ENCODE measurements at regions not wholly inside any gene's neighbourhood (a gene's known extent, or its start where the extent isn't known, plus 50 kb on each side); places are given as distances from the start of the nearest gene placed in this dataset.

- no peaks in the 10 kb centered on the region for H3K79me2 ChIP-seq (ENCODE audit: low read length)
- no peaks in the 10 kb centered on the region for H3K9me3 ChIP-seq (ENCODE audit: insufficient read depth, low read length)
- no peak overlapping the region for H3K9ac ChIP-seq (ENCODE audit: low read length)
- no peak overlapping the region for H3K27ac ChIP-seq (ENCODE audit: low read length)
- no peak overlapping the region for H3K4me3 ChIP-seq (ENCODE audit: low read length)
- no peaks in the 10 kb centered on the region for H3K4me1 ChIP-seq (ENCODE audit: low read length)
- no peaks in the 10 kb centered on the region for H3K36me3 ChIP-seq (replicated peaks; ENCODE audit: low read depth, low read length)
- no peak overlapping the region for H2AFZ ChIP-seq (ENCODE audit: low read depth, low read length)
- H3K4me2 ChIP-seq (ENCODE audit: low read length): no peak overlapping the region
- no peaks in the 10 kb centered on the region for H4K20me1 ChIP-seq (ENCODE audit: insufficient read depth, low read length)
- H3K27me3 ChIP-seq (ENCODE audit: low read depth, low read length): no peaks in the 10 kb centered on the region
- TF ChIP-seq EZH2phosphoT487 (IDR thresholded peaks at IDR 0.05; ENCODE audit: low read depth) (no peak), CTCF (IDR thresholded peaks at IDR 0.05; ENCODE audit: low read depth, low read length) (no peak)
Measured at GRCh38 chr10:128528781-128529180, 402.6 kb upstream of the MKI67 start.

GRCh38 chr10:128529225-128529624 is 403.0 kb upstream of the MKI67 start:
- no peak overlapping the region for H3K9ac ChIP-seq (ENCODE audit: low read length)
- H3K4me1 ChIP-seq (ENCODE audit: low read length): no peaks in the 10 kb centered on the region
- H3K79me2 ChIP-seq (ENCODE audit: low read length): no peaks in the 10 kb centered on the region
- no peak overlapping the region for H3K4me2 ChIP-seq (ENCODE audit: low read length)
- no peaks in the 10 kb centered on the region for H3K9me3 ChIP-seq (ENCODE audit: insufficient read depth, low read length)
- H2AFZ ChIP-seq (ENCODE audit: low read depth, low read length): no peak overlapping the region
- H4K20me1 ChIP-seq (ENCODE audit: insufficient read depth, low read length): no peaks in the 10 kb centered on the region
- no peaks in the 10 kb centered on the region for H3K36me3 ChIP-seq (replicated peaks; ENCODE audit: low read depth, low read length)
- H3K27me3 ChIP-seq (ENCODE audit: low read depth, low read length): no peaks in the 10 kb centered on the region
- no peak for TF ChIP-seq EZH2phosphoT487 (IDR thresholded peaks at IDR 0.05; ENCODE audit: low read depth)
- no peak for TF ChIP-seq CTCF (IDR thresholded peaks at IDR 0.05; ENCODE audit: low read depth, low read length)
- no peak overlapping the region for H3K27ac ChIP-seq (ENCODE audit: low read length)
- H3K4me3 ChIP-seq (ENCODE audit: low read length): no peak overlapping the region

- H3K9me3 ChIP-seq (ENCODE audit: insufficient read depth, low read length): no peaks in the 10 kb centered on the region
- H3K79me2 ChIP-seq (ENCODE audit: low read length): no peaks in the 10 kb centered on the region
- no peak overlapping the region for H3K27ac ChIP-seq (ENCODE audit: low read length)
- H3K4me2 ChIP-seq (ENCODE audit: low read length): no peak overlapping the region
- H3K9ac ChIP-seq (ENCODE audit: low read length): no peak overlapping the region
- H3K4me1 ChIP-seq (ENCODE audit: low read length): no peaks in the 10 kb centered on the region
- H3K36me3 ChIP-seq (replicated peaks; ENCODE audit: low read depth, low read length): no peaks in the 10 kb centered on the region
- H2AFZ ChIP-seq (ENCODE audit: low read depth, low read length): no peak overlapping the region
- no peak overlapping the region for H3K4me3 ChIP-seq (ENCODE audit: low read length)
- TF ChIP-seq EZH2phosphoT487 (IDR thresholded peaks at IDR 0.05; ENCODE audit: low read depth) (no peak), CTCF (IDR thresholded peaks at IDR 0.05; ENCODE audit: low read depth, low read length) (peak; percentile 45)
- H4K20me1 ChIP-seq (ENCODE audit: insufficient read depth, low read length): no peaks in the 10 kb centered on the region
- no peaks in the 10 kb centered on the region for H3K27me3 ChIP-seq (ENCODE audit: low read depth, low read length)
Measured at GRCh38 chr10:128530301-128530700, 404.1 kb upstream of the MKI67 start.

- H3K9ac ChIP-seq (ENCODE audit: low read length): no peak overlapping the region
- no peak overlapping the region for H3K27ac ChIP-seq (ENCODE audit: low read length)
- H4K20me1 ChIP-seq (ENCODE audit: insufficient read depth, low read length): no peaks in the 10 kb centered on the region
- H3K79me2 ChIP-seq (ENCODE audit: low read length): no peaks in the 10 kb centered on the region
- H3K9me3 ChIP-seq (ENCODE audit: insufficient read depth, low read length): no peaks in the 10 kb centered on the region
- no peaks in the 10 kb centered on the region for H3K27me3 ChIP-seq (ENCODE audit: low read depth, low read length)
- no peaks in the 10 kb centered on the region for H3K36me3 ChIP-seq (replicated peaks; ENCODE audit: low read depth, low read length)
- no peak for TF ChIP-seq EZH2phosphoT487 (IDR thresholded peaks at IDR 0.05; ENCODE audit: low read depth)
- H2AFZ ChIP-seq (ENCODE audit: low read depth, low read length): no peak overlapping the region
- H3K4me2 ChIP-seq (ENCODE audit: low read length): no peak overlapping the region
- no peak overlapping the region for H3K4me3 ChIP-seq (ENCODE audit: low read length)
- H3K4me1 ChIP-seq (ENCODE audit: low read length): no peaks in the 10 kb centered on the region
Measured at GRCh38 chr10:128530946-128531345, 404.7 kb upstream of the MKI67 start.

- no peak overlapping the region for H3K4me3 ChIP-seq (ENCODE audit: low read length)
- H3K36me3 ChIP-seq (replicated peaks; ENCODE audit: low read depth, low read length): no peaks in the 10 kb centered on the region
- no peak overlapping the region for H2AFZ ChIP-seq (ENCODE audit: low read depth, low read length)
- no peaks in the 10 kb centered on the region for H4K20me1 ChIP-seq (ENCODE audit: insufficient read depth, low read length)
- H3K27me3 ChIP-seq (ENCODE audit: low read depth, low read length): no peaks in the 10 kb centered on the region
- no peaks in the 10 kb centered on the region for H3K79me2 ChIP-seq (ENCODE audit: low read length)
- no peak overlapping the region for H3K27ac ChIP-seq (ENCODE audit: low read length)
- no peaks in the 10 kb centered on the region for H3K4me1 ChIP-seq (ENCODE audit: low read length)
- H3K9me3 ChIP-seq (ENCODE audit: insufficient read depth, low read length): no peaks in the 10 kb centered on the region
- H3K9ac ChIP-seq (ENCODE audit: low read length): no peak overlapping the region
- no peak overlapping the region for H3K4me2 ChIP-seq (ENCODE audit: low read length)
- TF ChIP-seq CTCF (IDR thresholded peaks at IDR 0.05; ENCODE audit: low read depth, low read length) (no peak), EZH2phosphoT487 (IDR thresholded peaks at IDR 0.05; ENCODE audit: low read depth) (no peak)
Measured at GRCh38 chr10:128534686-128535085, 408.5 kb upstream of the MKI67 start.

All from OCI-LY3 (cell line).